Activated T-cell treated with anti-CD3 and anti-CD28 coated beads for 48 hours (primary cell): ENCODE measurements at regions not wholly inside any gene's neighbourhood (a gene's known extent, or its start where the extent isn't known, plus 50 kb on each side); places are given as distances from the start of the nearest gene placed in this dataset.
"Not testable (repeated sequence)": the region's sequence is repeated elsewhere in the genome, so short reads cannot be mapped to it uniquely, and the experiment has no call there.

Experiments used
- DNase-seq: peaks from one replicate; pipeline ENCODE4 v3.0.0-alpha.2; 2020; ENCODE audit warnings: low read depth

GRCh38 chr19:28737021-28737895 lies 475.7 kb downstream of the UQCRFS1 start:
- no peak for DNase-seq

- DNase-seq, result no peak
Observed at GRCh38 chr19:28736528-28736927, 476.4 kb downstream of the UQCRFS1 start.

DNA sequence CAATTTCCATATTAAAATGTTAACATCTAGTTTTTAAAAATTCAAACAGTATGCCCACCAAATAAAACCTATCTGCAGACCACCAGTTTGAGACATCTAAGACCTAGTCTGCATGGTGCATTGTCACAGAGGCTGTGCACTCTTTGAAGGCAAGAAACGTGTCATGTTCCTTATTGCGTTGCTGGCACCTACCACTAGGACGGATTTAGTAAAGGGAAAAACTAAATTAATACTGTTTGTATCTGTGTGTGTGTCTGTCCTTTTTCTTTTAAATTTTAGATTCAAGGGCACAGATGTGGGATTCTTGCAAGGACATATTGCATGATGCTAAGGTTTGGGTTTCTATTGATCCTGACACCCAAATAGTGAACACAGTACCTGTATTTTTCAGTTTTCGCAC lies 481.4 kb downstream of the UQCRFS1 start:
- no peak for DNase-seq

GRCh38 chr19:28730791-28731512 lies 482.0 kb downstream of the UQCRFS1 start:
- no peak for DNase-seq

- no peak for DNase-seq
Observed at GRCh38 chr19:28727480-28728159, 485.3 kb downstream of the UQCRFS1 start.

DNA sequence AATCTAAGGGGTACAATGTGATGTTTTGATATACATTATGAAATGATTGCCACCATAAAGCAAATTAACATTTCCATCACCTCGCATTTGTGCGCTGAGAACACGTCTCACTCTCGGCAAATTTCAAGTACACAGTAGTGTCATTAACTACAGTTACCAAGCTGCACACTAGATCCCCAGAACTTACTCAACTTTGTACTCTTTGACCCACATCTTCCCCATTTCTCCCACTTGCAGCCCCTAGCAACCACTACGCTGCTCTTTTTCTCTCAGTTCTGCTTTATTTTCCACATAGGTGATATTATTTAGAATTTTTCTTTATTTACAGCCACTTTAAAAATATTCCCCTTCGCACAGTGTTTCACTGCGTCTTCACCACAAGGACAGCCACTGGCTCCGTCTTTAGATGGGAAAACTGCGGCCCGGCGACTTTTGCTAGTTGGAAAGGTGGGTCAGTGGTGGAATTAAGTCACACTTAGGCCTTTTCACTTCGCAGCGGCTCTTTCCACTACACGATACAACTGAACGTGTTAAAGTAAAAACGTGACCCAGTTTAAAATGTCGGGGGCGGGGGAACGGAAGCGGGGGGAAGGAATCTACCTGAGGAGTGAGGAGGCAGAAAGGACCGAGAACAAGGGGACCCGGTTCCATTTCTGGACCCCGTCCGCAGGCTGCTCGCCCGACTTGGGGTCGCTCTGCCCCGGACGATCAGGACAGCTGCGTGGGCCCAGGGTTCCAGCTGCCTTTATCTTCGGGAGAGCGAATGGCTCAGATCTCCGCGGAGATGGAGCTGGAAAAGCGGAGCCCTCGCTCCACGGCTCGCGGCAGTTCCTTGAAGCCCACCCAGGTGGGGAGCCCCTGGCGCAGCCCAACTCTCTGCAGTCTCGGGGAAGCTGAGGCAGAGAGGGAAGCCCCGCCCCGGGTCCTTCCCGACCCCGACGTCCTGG lies 486.1 kb downstream of the UQCRFS1 start:
- no peak for DNase-seq

DNA sequence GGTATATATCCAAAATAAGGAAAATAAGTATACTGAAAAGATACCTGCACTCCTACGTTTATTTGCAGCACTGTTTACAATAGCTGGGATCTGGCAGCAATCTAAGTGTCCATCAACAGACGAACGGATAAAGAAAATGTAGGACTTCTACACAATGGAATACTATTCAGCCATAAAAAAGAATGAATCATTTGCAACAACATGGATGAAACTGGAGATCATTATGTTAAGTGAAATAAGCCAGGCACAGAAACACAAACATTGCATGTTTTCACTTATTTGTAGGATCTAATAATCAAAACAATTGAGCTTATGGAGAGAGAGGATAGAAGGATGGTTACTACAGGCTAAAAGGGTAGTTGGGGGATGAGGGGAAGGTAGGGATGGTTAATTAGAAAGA lies 494.0 kb downstream of the UQCRFS1 start:
- no peak for DNase-seq

GRCh38 chr19:28715157-28715556 lies 497.8 kb downstream of the UQCRFS1 start:
- DNase-seq, result no peak

GRCh38 chr19:28711411-28711810 lies 501.5 kb downstream of the UQCRFS1 start:
- DNase-seq, result no peak

DNA sequence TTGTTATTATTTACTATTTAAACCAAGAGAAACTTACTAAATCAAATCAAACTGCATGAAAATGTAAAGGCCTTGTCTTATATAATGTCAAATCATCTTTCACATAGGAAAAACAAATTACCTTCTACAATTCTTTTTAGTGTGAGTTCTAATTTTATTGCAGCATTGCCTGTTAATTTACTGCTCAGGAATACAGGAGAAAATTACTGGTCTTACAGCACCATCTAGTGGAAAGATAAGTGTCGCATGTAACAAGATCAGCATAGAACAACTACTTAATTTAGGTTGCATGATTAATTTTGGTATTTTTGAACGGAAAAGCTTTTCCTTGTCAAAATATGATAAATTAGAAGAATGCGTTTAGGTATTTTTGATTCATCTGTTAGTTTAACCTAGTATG lies 502.7 kb downstream of the UQCRFS1 start:
- no peak for DNase-seq

DNA sequence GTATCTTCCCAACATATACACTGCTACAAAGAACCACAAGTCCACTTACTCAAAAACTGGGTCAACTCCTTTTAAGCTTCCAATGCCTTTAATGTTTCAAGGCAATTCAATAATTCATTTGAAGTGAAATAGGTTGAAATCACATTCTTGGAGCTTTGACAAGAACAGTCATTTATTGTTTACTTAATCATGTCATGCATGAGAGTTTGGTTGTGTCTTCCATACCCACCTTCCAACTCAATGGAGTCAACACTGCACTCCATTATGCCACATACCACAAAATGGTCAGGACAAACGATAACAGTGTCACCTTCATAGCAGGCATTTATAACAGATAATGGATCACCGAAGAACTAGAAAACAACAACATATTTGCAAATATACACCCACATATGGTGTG lies 506.3 kb downstream of the UQCRFS1 start:
- DNase-seq, result no peak

GRCh38 chr19:28705008-28705407 lies 507.9 kb downstream of the UQCRFS1 start:
- no peak for DNase-seq

- DNase-seq, result no peak
Observed at GRCh38 chr19:28703400-28703956, 509.5 kb downstream of the UQCRFS1 start.

DNA sequence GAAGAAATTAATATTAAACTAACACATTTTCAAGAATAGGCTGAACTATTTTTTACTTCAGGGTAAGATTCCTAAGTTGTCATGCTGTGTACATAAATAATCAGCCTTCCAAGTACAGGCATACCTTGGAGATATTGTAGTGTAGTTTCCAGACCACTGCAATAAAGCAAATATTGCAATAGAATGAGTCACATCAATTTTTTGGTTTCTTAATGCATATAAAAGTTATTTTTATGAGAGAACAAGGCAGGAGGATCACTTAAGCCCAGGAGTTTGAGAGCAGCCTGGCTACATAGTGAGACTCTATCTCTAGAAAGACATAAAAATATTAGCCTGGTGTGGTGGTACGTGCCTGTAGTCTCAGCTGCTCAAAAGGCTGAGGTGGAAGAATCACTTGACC lies 511.5 kb downstream of the UQCRFS1 start:
- no peak for DNase-seq

GRCh38 chr19:28700176-28700575 lies 512.8 kb downstream of the UQCRFS1 start:
- DNase-seq, result no peak

- no peak for DNase-seq
Observed at GRCh38 chr19:28697308-28697707, 515.6 kb downstream of the UQCRFS1 start.

DNA sequence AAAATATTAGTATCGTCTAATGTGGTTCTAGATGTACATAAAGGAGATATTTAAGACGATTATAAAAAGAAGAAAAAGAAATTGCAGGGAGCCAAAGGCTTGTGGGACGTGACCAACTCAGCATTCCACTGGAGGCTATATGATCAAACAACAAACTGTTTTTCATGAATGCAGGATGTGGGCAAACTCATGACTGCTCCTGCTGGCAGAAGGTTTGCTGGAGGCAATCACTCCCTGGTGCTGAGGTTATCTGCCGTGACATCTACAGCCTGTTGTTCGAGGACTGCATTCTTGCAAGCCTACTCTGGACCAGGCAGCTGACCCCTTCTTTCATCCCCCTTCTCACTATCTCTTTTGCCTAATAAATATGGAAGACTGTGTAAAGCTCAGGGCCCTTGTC lies 518.1 kb downstream of the UQCRFS1 start:
- no peak for DNase-seq

- no peak for DNase-seq
Observed at GRCh38 chr19:28691683-28692082, 521.3 kb downstream of the UQCRFS1 start.

DNA sequence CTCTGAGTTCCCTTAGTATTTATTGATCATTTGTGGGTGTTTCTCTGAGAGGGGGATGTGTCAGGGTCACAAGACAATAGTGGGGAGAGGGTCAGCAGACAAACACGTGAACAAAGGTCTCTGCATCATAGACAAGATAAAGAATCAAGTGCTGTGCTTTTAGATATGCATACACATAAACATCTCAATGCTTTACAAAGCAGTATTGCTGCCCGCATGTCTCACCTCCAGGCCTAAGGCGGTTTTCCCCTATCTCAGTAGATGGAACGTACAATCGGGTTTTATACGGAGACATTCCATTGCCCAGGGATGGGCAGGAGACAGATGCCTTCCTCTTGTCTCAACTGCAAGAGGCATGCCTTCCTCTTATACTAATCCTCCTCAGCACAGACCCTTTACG lies 523.5 kb downstream of the UQCRFS1 start:
- DNase-seq, result not testable (repeated sequence)

GRCh38 chr19:28687296-28687695 lies 525.7 kb downstream of the UQCRFS1 start:
- no peak for DNase-seq

- DNase-seq, result no peak
Observed at GRCh38 chr19:28686756-28687155, 526.2 kb downstream of the UQCRFS1 start.
